A673 (cell line): ENCODE measurements at regions not wholly inside any gene's neighbourhood (a gene's known extent, or its start where the extent isn't known, plus 50 kb on each side); places are given as distances from the start of the nearest gene placed in this dataset.

Source experiments
- BruUV-seq: library from RNA; stranded (reverse); fragments of 400-500 nt; replicated peaks from 2 replicates; lab custom pipeline; 2021; lab: Mats Ljungman, UMichigan
- CTCF ChIA-PET: fragments of 300-600 bp; sonication (Branson Sonifier 250); formaldehyde crosslinking; loops from one replicate; lab custom pipeline; 2022; ENCODE audit warnings: antibody characterized with exemption; lab: Charles Lee
- POLR2A ChIA-PET: fragments of 300-600 bp; sonication (Branson Sonifier 250); formaldehyde crosslinking; loops from one replicate; lab custom pipeline; 2022; ENCODE audit warnings: antibody characterized with exemption; ENCODE audit not compliant: low non-redundant PET; lab: Charles Lee
- DNase-seq: peaks from one replicate; pipeline ENCODE4 v3.0.0-alpha.2; 2015; ENCODE audit warnings: low spot score
- H3K27ac ChIP-seq: fragments of 200-600 bp; sonication (generic); 2 replicates; pipeline ENCODE4 v1.5.1; 2016; ENCODE audit warnings: mixed run types, low read depth, mild to moderate bottlenecking, mixed read lengths, antibody characterized with exemption, low read length; ENCODE audit not compliant: poor library complexity, severe bottlenecking
- H3K27me3 ChIP-seq: fragments of 200-600 bp; sonication (generic); replicated peaks from 2 replicates; pipeline ENCODE4 v1.6.1; 2017; ENCODE audit warnings: mixed run types, low read depth, mild to moderate bottlenecking, mixed read lengths, antibody characterized with exemption, low read length; ENCODE audit not compliant: insufficient read depth, poor library complexity
- H3K36me3 ChIP-seq: fragments of 200-600 bp; sonication (generic); 2 replicates; pipeline ENCODE4 v1.6.1; 2016; ENCODE audit warnings: mixed run types, mild to moderate bottlenecking, mixed read lengths, antibody characterized with exemption, low read length; ENCODE audit not compliant: insufficient read depth, poor library complexity, severe bottlenecking
- H3K4me1 ChIP-seq: fragments of 200-600 bp; sonication (generic); 2 replicates; pipeline ENCODE4 v1.6.1; 2017; ENCODE audit warnings: mixed run types, mild to moderate bottlenecking, mixed read lengths, antibody characterized with exemption, low read length; ENCODE audit not compliant: insufficient read depth, poor library complexity, severe bottlenecking
- H3K4me3 ChIP-seq: fragments of 200-600 bp; sonication (generic); 2 replicates; pipeline ENCODE4 v1.5.1; 2016; ENCODE audit warnings: low read depth, mixed run types, mild to moderate bottlenecking, mixed read lengths, low read length; ENCODE audit not compliant: poor library complexity, severe bottlenecking
- H3K9me3 ChIP-seq: fragments of 200-600 bp; sonication (generic); 2 replicates; pipeline ENCODE4 v1.6.1; 2016; ENCODE audit warnings: mixed run types, low read depth, mild to moderate bottlenecking, mixed read lengths, antibody characterized with exemption, low read length; ENCODE audit not compliant: poor library complexity, severe bottlenecking
- EZH2 ChIP-seq: fragments of 200-600 bp; sonication (generic); IDR thresholded peaks from 2 replicates; pipeline ENCODE4 v1.6.1; 2017; ENCODE audit warnings: borderline replicate concordance, low read depth, mild to moderate bottlenecking, mixed read lengths, antibody characterized with exemption, low read length; ENCODE audit not compliant: poor library complexity, severe bottlenecking
- intact Hi-C: fragments of 100-400 bp; cut with micrococcal nuclease; formaldehyde crosslinking; loops from one replicate; pipeline ENCODE4 v1.10.0; 2022; ENCODE audit not compliant: unreplicated experiment
- TF ChIP-seq, protein P1 (sequence below): fragments of 300-800, 200-600 bp; sonication (generic); conservative IDR thresholded peaks from 2 replicates; pipeline ENCODE4 v1.5.1; 2017; ENCODE audit warnings: low read depth, mild to moderate bottlenecking, antibody characterized with exemption, low read length, moderate library complexity, mixed read lengths

DNA sequence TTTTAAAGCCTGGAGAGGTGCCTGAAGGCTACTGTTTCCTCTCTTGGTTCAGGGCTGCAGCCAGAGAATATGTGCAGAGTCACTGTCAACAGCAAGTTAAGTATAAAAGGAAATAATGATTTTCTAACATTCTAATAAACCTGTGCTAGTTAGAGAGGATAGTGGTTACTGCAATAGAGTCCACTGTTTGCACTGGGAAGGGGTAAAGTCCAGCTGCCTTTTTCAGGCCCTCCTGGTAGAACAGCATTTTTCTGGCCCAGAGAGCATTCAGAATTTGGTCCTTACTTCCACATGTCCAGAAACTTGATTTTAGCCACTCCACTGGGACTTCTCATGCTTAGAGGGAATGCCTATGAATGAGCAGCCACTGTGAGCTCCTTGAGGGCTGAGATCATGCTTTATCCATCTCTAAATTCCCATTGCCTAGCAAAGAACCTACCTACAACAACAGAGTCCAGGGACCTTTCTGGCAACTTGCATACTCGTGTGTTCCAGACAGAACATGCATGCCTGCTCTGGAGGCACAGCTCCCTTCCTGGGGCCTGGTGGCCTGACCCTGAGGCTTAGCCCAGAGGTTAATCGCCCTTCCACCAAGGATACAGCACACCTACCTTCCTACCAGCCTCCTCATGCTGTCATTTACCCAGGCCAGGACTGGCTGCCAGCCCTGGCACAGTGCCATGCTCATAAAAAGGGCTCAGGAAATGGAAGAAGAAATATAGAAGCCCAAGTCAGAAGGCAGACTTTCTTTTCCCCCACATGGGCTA, 50.3 kb upstream of the ATP13A3 start:
- Histone ChIP-seq H3K27ac (peak overlapping the region; percentile 39), H3K36me3 (no peaks in the 10 kb centered on the region), H3K4me1 (peaks cover 15% of the 10 kb centered on the region), H3K9me3 (peaks cover 14% of the 10 kb centered on the region), H3K4me3 (no peak overlapping the region), H3K27me3 (no peaks in the 10 kb centered on the region)
- ChIA-PET CTCF (interaction anchor here (0.5 to 0.6 kb wide), 2 partner anchors 43 to 58 kb away, joined by 3 to 8 read pairs; no protein-coding TSS in a partner anchor), POLR2A (no interaction called here)
- BruUV-seq, result no TSS peak
- DNase-seq, result peak; percentile 84
- intact Hi-C loops, result no loop called here
- no peak for TF ChIP-seq EZH2
- TF ChIP-seq, protein P1, sequence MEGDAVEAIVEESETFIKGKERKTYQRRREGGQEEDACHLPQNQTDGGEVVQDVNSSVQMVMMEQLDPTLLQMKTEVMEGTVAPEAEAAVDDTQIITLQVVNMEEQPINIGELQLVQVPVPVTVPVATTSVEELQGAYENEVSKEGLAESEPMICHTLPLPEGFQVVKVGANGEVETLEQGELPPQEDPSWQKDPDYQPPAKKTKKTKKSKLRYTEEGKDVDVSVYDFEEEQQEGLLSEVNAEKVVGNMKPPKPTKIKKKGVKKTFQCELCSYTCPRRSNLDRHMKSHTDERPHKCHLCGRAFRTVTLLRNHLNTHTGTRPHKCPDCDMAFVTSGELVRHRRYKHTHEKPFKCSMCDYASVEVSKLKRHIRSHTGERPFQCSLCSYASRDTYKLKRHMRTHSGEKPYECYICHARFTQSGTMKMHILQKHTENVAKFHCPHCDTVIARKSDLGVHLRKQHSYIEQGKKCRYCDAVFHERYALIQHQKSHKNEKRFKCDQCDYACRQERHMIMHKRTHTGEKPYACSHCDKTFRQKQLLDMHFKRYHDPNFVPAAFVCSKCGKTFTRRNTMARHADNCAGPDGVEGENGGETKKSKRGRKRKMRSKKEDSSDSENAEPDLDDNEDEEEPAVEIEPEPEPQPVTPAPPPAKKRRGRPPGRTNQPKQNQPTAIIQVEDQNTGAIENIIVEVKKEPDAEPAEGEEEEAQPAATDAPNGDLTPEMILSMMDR, result no peak
